Activated CD4-positive, alpha-beta T cell treated with anti-CD3 and anti-CD28 coated beads, Interleukin-2, amount 10 ng/mL, durations not matched to agents 7 days and 5 days (primary cell): ENCODE measurements at regions not wholly inside any gene's neighbourhood (a gene's known extent, or its start where the extent isn't known, plus 50 kb on each side); places are given as distances from the start of the nearest gene placed in this dataset.

ENCODE experiments used
- CTCF ChIA-PET: fragments of 350-600 bp; sonication (Branson Sonifier 250); formaldehyde crosslinking; loops from one replicate; lab custom pipeline; 2021; ENCODE audit warnings: antibody characterized with exemption; lab: Charles Lee
- POLR2A ChIA-PET: fragments of 350-600 bp; sonication (Branson Sonifier 250); formaldehyde crosslinking; loops from one replicate; lab custom pipeline; 2021; ENCODE audit warnings: antibody characterized with exemption; lab: Charles Lee
- DNase-seq: peaks from one replicate; pipeline ENCODE4 v3.0.0-alpha.2; 2020
- H3K27ac Mint-ChIP-seq: one replicate; pipeline ENCODE4 v1.8.0; 2021; ENCODE audit warnings: mild to moderate bottlenecking, moderate library complexity, mixed read lengths
- H3K27me3 Mint-ChIP-seq: one replicate; pipeline ENCODE4 v1.8.0; 2021; ENCODE audit warnings: mixed read lengths
- H3K36me3 Mint-ChIP-seq: one replicate; pipeline ENCODE4 v1.8.0; 2021; ENCODE audit warnings: low read depth, mixed read lengths
- H3K4me1 Mint-ChIP-seq: one replicate; pipeline ENCODE4 v1.8.0; 2021; ENCODE audit warnings: mixed read lengths
- H3K4me3 Mint-ChIP-seq: one replicate; pipeline ENCODE4 v1.8.0; 2021; ENCODE audit warnings: mild to moderate bottlenecking, moderate library complexity, mixed read lengths
- H3K9me3 Mint-ChIP-seq: one replicate; pipeline ENCODE4 v1.8.0; 2021; ENCODE audit warnings: mixed read lengths

DNA sequence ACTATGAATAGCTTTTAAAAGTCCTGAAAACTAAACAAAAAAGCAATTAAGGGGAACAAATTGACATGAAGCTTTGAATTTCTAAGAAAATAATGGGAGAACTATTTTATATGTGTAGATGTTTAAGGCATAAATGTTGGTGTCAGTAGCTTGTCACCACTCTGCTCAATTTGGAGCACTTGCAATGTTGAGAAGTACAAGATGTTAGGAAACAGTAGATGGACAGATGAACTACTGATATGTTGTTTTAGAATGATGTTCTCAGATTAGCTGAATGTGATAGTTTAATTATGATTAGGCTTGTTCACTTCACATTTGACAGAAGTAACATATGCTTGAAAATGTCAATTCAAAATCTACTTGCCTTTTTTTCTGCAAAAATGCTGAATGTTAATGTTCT lies 525.7 kb upstream of the IGFBP7 start:
- no peak overlapping the region for H3K4me3 Mint-ChIP-seq
- H3K27ac Mint-ChIP-seq: no peak overlapping the region
- no peak for DNase-seq
- no peaks in the 10 kb centered on the region for H3K36me3 Mint-ChIP-seq
- CTCF ChIA-PET: no interaction called here
- H3K27me3 Mint-ChIP-seq: no peaks in the 10 kb centered on the region
- no peaks in the 10 kb centered on the region for H3K9me3 Mint-ChIP-seq
- POLR2A ChIA-PET: no interaction called here
- no peaks in the 10 kb centered on the region for H3K4me1 Mint-ChIP-seq

DNA sequence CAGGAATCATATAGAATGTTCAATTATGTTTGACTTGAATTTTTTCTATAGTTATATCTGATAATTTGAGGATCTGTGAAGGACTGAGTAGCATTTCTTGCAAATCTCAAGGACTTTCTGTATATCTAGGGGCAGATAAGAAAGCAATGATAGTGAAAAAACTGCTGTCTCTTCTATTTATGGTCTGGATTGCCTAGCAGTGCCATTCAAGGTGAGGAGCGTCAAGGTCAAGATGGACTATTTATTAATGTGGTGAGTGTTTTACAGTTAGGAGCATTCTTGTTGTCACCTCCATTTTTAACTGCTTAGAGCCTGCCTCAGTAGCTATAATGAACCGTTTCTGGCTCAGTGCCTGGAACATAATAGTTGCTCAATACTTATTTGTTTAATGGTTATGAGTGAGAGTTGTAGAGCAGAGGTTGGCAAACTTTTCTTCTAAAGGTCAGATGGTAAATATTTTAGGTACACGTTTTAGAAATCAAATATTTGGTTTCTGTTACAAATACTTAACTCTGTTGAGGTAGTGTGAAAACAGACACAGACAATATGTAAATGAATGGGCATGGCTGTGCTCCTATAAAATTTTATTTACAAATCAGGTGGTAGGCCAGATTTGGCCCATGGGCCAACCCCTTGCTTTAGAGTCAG lies 523.2 kb upstream of the IGFBP7 start:
- peaks cover 3% of the 10 kb centered on the region for H3K9me3 Mint-ChIP-seq
- no peaks in the 10 kb centered on the region for H3K27me3 Mint-ChIP-seq
- no peak overlapping the region for H3K4me3 Mint-ChIP-seq
- H3K36me3 Mint-ChIP-seq: no peaks in the 10 kb centered on the region
- POLR2A ChIA-PET: no interaction called here
- no peaks in the 10 kb centered on the region for H3K4me1 Mint-ChIP-seq
- H3K27ac Mint-ChIP-seq: no peak overlapping the region
- CTCF ChIA-PET: no interaction called here
- no peak for DNase-seq

DNA sequence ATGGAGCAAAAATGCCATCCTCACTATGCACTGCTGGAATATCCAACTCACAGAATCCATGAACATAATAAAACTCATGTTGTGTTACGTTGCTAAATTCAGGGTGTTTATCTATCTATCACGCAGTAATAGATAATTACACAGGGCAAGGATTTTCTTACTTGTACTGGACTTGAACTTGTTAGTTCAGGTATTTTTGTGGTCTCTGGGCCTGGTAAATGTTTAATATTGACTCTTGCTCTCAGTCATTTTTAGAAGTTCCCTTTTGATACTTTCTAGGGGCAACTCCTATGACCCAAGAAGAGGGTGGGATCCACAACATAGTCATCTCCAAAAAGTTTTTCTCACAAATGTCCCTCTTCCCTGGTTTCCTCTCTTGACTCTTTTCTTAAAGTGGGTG lies 522.4 kb upstream of the IGFBP7 start:
- POLR2A ChIA-PET: no interaction called here
- Mint-ChIP-seq H3K4me3 (no peak overlapping the region), H3K4me1 (no peaks in the 10 kb centered on the region), H3K27me3 (no peaks in the 10 kb centered on the region), H3K36me3 (no peaks in the 10 kb centered on the region), H3K9me3 (peaks cover 3% of the 10 kb centered on the region), H3K27ac (no peak overlapping the region)
- DNase-seq: no peak
- CTCF ChIA-PET: no interaction called here

DNA sequence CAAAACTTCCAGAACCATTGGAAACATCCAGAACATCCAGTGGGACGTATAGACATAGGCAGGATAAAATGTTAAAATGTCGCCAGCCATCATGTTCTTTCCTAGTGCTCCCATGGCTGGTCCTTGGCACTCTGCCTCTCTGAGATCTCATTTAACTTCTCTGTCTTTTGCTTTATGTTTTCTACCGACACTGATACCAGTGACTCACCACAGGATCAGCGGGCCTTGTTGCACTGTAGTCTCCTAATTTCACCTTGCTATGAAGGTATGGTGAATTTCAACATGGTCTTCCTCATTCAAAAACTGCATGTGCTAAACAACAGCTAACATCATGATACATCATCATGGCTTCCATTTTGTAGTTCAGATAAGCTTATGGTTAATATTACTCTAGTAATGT lies 521.0 kb upstream of the IGFBP7 start:
- Mint-ChIP-seq H3K27me3 (no peaks in the 10 kb centered on the region), H3K36me3 (no peaks in the 10 kb centered on the region), H3K27ac (no peak overlapping the region), H3K4me1 (no peaks in the 10 kb centered on the region), H3K4me3 (no peak overlapping the region), H3K9me3 (peaks cover 6% of the 10 kb centered on the region)
- POLR2A ChIA-PET: no interaction called here
- no peak for DNase-seq
- CTCF ChIA-PET: no interaction called here

DNA sequence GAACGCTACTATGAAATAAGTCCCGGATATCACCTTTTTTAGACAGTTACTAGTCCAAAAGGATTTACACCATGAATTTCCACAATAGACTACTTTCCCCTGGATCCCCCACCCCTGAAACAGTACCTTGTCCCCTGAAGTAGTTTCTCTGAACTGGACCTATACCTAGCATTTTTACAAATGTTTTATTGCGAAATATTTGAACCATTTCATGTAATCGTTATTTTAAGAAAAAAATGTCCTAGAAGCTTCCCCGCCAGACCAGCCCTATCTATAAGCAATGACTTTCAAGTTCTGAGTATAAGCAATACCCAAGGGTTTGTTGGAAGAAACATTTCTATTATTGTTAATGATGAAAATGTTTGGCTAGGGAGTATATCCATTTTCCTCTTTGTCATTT lies 517.8 kb upstream of the IGFBP7 start:
- Mint-ChIP-seq H3K27me3 (no peaks in the 10 kb centered on the region), H3K4me1 (no peaks in the 10 kb centered on the region), H3K9me3 (peaks cover 16% of the 10 kb centered on the region), H3K4me3 (no peak overlapping the region), H3K36me3 (no peaks in the 10 kb centered on the region), H3K27ac (no peak overlapping the region)
- ChIA-PET CTCF (interaction anchor here (0.6 kb wide), 1 partner anchor 78 kb away, joined by 4 read pairs; no protein-coding TSS in a partner anchor), POLR2A (no interaction called here)
- DNase-seq: no peak

DNA sequence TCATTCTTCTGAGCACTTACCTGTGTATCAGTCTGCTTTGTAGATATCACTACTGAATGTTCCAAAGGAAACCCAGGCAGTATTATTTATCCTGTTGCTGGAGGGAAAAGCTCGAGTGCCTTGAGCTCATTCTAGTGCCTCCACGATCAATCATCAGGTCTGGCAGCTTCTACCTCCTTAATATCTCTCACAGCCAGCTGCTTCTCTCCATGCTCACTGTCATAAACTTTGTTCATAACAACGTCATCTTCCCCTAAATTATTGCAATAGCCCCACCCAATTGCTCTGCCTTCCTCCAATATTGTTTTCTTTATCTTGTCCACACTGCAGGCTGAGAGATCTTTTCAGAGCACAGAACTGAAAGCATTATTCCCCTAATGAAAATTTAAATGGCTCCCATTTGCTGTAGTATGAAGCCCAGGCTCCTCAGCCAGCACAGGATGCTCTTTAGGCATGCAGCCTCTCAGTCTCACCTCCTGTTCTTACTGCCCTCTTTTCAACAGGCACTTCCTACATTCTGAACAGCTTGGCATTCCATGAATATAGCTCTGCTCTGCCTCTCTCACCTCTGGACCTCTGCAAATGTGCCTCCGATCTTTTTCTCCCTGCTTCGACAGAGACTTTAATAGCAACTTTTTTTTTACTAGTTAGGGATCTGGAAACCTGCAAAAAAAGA lies 504.2 kb upstream of the IGFBP7 start:
- ChIA-PET CTCF (no interaction called here), POLR2A (no interaction called here)
- no peak for DNase-seq
- H3K4me3 Mint-ChIP-seq: no peak overlapping the region
- H3K9me3 Mint-ChIP-seq: no peaks in the 10 kb centered on the region
- no peak overlapping the region for H3K27ac Mint-ChIP-seq
- no peaks in the 10 kb centered on the region for H3K27me3 Mint-ChIP-seq
- H3K36me3 Mint-ChIP-seq: no peaks in the 10 kb centered on the region
- H3K4me1 Mint-ChIP-seq: no peaks in the 10 kb centered on the region

DNA sequence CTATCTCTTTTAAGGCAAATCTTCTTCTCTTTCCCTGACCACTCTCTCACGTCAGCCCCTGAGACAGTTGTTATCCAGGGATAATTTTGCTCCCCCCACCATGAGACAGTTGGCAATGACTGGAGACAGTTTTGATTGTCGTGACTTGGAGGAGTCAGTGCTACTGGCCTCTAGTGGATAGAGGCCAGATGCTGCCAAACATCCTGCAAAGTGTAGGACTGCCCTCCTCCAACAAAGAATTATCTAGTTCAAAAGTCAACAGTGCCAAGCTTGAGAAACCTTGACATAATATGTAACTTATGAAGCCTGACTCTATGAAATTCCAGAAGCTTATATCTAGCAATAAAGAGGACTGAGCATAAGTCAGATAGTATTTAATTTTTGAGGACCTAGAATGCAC lies 502.1 kb upstream of the IGFBP7 start:
- DNase-seq: no peak
- Mint-ChIP-seq H3K36me3 (no peaks in the 10 kb centered on the region), H3K9me3 (no peaks in the 10 kb centered on the region), H3K4me3 (no peak overlapping the region), H3K27me3 (no peaks in the 10 kb centered on the region), H3K4me1 (no peaks in the 10 kb centered on the region), H3K27ac (no peak overlapping the region)
- POLR2A ChIA-PET: no interaction called here
- CTCF ChIA-PET: no interaction called here

DNA sequence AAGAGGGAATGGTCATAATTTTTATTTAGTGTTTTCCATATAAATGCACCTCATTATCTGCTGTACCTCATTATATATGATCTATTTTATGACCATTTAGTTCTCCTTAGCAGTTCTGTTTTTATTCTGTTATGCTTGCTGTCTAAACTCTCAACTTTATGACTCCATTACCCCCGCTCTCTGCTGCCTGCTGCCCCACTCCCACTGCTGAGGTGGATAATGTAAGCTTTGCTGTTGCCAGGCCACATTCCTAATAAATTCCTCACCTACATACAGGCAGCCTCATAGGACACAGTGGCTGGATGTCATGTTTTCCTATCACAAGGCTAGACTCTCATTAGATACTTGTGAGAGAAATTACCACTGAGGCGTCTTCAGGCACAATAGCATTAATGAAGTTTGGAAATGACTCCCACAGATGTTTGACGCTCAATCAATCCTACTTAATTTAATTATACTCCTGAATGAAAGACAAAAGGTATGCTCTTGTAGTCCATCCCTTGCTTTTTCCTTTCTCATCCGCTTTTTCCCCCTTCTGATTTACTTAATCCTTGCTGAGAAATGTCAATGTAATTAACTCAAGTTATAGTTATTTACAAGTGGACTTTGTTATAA lies 497.5 kb upstream of the IGFBP7 start:
- ChIA-PET POLR2A (no interaction called here), CTCF (no interaction called here)
- Mint-ChIP-seq H3K4me1 (no peaks in the 10 kb centered on the region), H3K36me3 (no peaks in the 10 kb centered on the region), H3K9me3 (no peaks in the 10 kb centered on the region), H3K4me3 (no peak overlapping the region), H3K27ac (no peak overlapping the region), H3K27me3 (no peaks in the 10 kb centered on the region)
- DNase-seq: no peak

DNA sequence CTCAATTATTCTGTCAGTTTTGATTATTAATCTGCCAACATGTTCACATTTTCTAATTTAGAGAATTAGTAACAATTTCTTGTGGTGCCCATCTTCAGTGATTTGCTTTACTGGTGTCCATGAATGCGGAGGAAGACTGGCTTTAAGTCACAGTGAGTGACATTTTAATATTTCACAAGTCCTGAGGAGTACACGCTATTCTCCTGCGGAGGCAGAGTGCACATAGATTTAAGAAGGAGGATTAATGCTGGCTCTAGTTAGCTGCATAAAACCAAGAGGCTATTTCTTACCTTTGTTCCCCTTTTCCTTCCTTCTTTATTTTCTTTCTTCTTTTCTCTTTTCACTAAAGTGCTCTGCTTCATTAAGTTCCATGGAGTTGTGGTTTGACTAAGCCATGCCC lies 495.2 kb upstream of the IGFBP7 start:
- Mint-ChIP-seq H3K4me1 (no peaks in the 10 kb centered on the region), H3K27ac (no peak overlapping the region), H3K27me3 (no peaks in the 10 kb centered on the region), H3K9me3 (no peaks in the 10 kb centered on the region), H3K36me3 (no peaks in the 10 kb centered on the region), H3K4me3 (no peak overlapping the region)
- ChIA-PET CTCF (no interaction called here), POLR2A (no interaction called here)
- DNase-seq: no peak

DNA sequence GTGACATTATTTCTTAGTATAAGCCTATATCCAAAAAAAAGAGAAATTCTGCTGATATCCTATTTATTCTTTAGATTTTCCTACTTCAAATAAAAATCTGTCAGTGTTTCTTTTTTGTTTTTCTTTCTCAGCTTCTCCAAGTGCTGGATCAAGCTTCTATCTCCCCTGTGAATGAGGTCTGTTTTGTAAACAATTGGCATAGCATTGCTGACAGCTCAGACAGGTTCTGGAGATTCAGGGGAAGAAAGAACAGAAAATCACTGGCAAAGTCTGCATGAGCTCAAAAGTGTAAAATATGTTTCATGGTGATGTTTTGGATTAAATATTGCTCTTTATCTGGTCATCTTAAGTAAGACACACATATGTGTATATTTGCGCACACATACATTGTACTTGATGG lies 492.0 kb upstream of the IGFBP7 start:
- ChIA-PET POLR2A (no interaction called here), CTCF (no interaction called here)
- Mint-ChIP-seq H3K4me3 (no peak overlapping the region), H3K4me1 (no peaks in the 10 kb centered on the region), H3K27ac (no peak overlapping the region), H3K9me3 (no peaks in the 10 kb centered on the region), H3K27me3 (no peaks in the 10 kb centered on the region), H3K36me3 (no peaks in the 10 kb centered on the region)
- DNase-seq: no peak

DNA sequence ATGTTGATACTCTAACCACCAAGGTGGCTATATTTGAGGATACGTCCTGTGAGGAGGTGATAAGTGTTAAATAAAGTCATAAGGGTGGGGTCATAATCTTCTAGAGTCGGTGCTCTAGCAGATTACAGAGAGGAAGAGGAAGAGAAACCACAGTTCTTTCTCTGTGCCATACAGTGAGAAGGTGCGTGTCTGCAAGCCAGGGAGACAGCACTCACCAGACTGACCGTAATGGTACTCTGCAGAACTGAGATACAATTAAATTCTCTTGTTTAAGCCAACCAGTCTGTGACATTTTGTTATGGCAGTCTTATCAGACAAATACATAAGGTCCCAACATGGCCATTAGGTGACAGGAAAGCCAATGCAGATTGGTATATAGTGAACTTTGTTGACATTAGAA lies 480.9 kb upstream of the IGFBP7 start:
- Mint-ChIP-seq H3K36me3 (no peaks in the 10 kb centered on the region), H3K27ac (no peak overlapping the region), H3K9me3 (no peaks in the 10 kb centered on the region), H3K4me3 (no peak overlapping the region), H3K27me3 (no peaks in the 10 kb centered on the region), H3K4me1 (no peaks in the 10 kb centered on the region)
- DNase-seq: no peak
- CTCF ChIA-PET: no interaction called here
- POLR2A ChIA-PET: no interaction called here

DNA sequence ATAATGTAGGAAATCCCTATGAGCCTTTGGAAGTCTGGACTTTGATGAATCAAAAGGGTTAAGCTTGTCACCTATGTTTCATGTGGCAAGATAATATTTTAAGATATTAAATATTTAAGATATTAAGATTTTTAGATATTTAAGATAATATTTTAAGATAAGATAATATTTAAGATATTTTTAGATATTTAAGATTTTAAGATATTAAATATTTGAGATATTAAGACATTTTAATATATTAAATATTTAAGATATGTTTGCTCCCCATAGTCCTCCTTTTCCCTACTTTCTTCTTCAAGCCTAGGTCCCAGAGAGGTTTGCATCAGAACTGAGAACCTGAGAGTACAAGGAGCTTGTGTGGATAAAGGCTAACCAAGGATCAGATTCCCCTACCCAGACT lies 478.4 kb upstream of the IGFBP7 start:
- ChIA-PET POLR2A (no interaction called here), CTCF (no interaction called here)
- no peak overlapping the region for H3K4me3 Mint-ChIP-seq
- H3K9me3 Mint-ChIP-seq: no peaks in the 10 kb centered on the region
- no peak overlapping the region for H3K27ac Mint-ChIP-seq
- H3K27me3 Mint-ChIP-seq: no peaks in the 10 kb centered on the region
- DNase-seq: no peak
- no peaks in the 10 kb centered on the region for H3K4me1 Mint-ChIP-seq
- H3K36me3 Mint-ChIP-seq: no peaks in the 10 kb centered on the region

DNA sequence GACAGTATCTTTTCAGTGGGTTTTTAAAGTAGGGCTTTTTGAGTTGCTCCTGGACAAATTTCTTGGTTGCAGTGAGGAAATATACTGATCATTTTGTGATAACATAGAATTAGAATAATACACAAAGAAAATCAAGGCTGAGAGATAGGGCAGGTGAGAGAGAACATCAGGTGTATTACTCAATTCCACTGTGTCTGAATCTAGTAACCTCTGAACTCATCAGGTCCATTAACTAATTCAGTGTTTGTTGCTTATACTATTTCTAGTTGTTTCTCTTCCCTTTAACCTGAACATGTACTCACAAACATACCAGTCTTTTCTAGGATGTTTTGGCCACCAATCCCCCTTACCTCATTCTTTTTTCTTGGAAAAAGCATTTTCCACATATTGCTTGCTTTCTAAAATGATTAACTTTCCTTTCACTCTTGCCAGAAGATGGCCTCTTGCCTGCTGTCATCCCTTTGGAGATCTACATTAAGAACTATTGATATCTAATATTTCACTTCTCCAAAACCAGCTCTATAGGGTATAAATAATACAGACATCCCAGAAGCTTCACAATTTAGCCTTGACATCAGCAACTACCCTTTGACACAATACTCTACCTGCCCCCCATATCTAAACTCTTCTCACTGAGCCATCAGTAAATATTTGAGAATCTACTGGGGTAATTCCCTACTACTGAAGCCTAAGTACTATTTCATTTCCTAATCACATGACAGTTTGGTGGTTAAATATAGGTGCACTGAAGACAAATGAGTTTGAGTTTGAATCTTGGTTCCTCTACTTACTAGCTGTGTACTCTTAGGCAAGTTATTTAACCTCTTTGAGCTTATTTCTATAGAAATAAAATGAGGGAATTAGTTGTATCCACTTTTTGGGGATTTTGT lies 470.8 kb upstream of the IGFBP7 start:
- no peaks in the 10 kb centered on the region for H3K9me3 Mint-ChIP-seq
- no peak for DNase-seq
- ChIA-PET POLR2A (no interaction called here), CTCF (no interaction called here)
- H3K27ac Mint-ChIP-seq: no peak overlapping the region
- no peaks in the 10 kb centered on the region for H3K4me1 Mint-ChIP-seq
- no peaks in the 10 kb centered on the region for H3K27me3 Mint-ChIP-seq
- no peaks in the 10 kb centered on the region for H3K36me3 Mint-ChIP-seq
- no peak overlapping the region for H3K4me3 Mint-ChIP-seq
